Peyer's patch (tissue), 4 donors: ENCODE measurements at regions not wholly inside any gene's neighbourhood (a gene's known extent, or its start where the extent isn't known, plus 50 kb on each side); places are given as distances from the start of the nearest gene placed in this dataset.

Source experiments
- DNase-seq, 3 donors: peaks; one replicate each; pipeline ENCODE4 v3.0.0-alpha.2; 2017 to 2019
- H3K27ac ChIP-seq, 4 donors: fragments of 200-600 bp; sonication (generic); one replicate each; pipeline ENCODE4 v1.5.1; 2016 to 2019
- H3K27me3 ChIP-seq, 2 donors: fragments of 200-600 bp; sonication (generic); one replicate each; pipeline ENCODE4 v1.5.1; 2019
- H3K36me3 ChIP-seq, 3 donors: fragments of 200-600 bp; sonication (generic); one replicate each; pipeline ENCODE4 v1.5.1; 2016 to 2019
- H3K4me1 ChIP-seq, 4 donors: fragments of 200-600 bp; sonication (generic); one replicate each; pipeline ENCODE4 v1.5.1; 2016 to 2019
- H3K4me3 ChIP-seq, 4 donors: fragments of 200-600 bp; sonication (generic); 1 replicate in 3 of 4; 2 replicates in 1 of 4; pipeline ENCODE4 v1.5.1; 2016 to 2019; ENCODE audit warnings: mild to moderate bottlenecking in 1 of 4
- H3K9me3 ChIP-seq, 4 donors: fragments of 200-600 bp; sonication (generic); one replicate each; pipeline ENCODE4 v1.5.1; 2016 to 2019; ENCODE audit warnings: mild to moderate bottlenecking in 1 of 4
- CTCF ChIP-seq, 6 experiments: fragments of 450-650 bp in 4 of 6; fragments of 200-600 bp in 2 of 6; sonication (generic) in 1 of 6; IDR thresholded peaks; one replicate each; pipeline ENCODE4 v1.5.1; 2017 to 2019; ENCODE audit warnings: antibody characterized with exemption in 6 of 6, mild to moderate bottlenecking in 3 of 6, moderate library complexity in 1 of 6
- POLR2A ChIP-seq, 2 donors: fragments of 450-650 bp; IDR thresholded peaks; one replicate each; pipeline ENCODE4 v1.5.1; 2017; ENCODE audit warnings: antibody characterized with exemption in 2 of 2, mild to moderate bottlenecking in 2 of 2, moderate library complexity in 2 of 2

- H3K27ac ChIP-seq: peak overlapping the region in 1 of 4 donors; percentile 16
- H3K4me1 ChIP-seq: peaks cover 0 to 12% (median 2%) of the 10 kb centered on the region in 4 donors
- no peaks in the 10 kb centered on the region for H3K27me3 ChIP-seq
- H3K36me3 ChIP-seq: no peaks in the 10 kb centered on the region
- TF ChIP-seq CTCF (IDR thresholded peaks at IDR 0.05) (no peak), POLR2A (IDR thresholded peaks at IDR 0.05) (no peak)
- peak in 2 of 3 donors; percentile 60 to 70 for DNase-seq
- no peaks in the 10 kb centered on the region for H3K9me3 ChIP-seq
- H3K4me3 ChIP-seq: no peak overlapping the region
These were observed 126.3 kb downstream of the IRS1 start for GRCh38 chr2:226673314-226673723.

GRCh38 chr2:226671141-226671676 is 128.4 kb downstream of the IRS1 start:
- H3K27ac ChIP-seq: peak overlapping the region in 1 of 4 donors; percentile 79
- H3K4me1 ChIP-seq: no peaks in the 10 kb centered on the region
- DNase-seq: peak in 1 of 3 donors; percentile 71
- H3K27me3 ChIP-seq: no peaks in the 10 kb centered on the region
- H3K9me3 ChIP-seq: no peaks in the 10 kb centered on the region
- no peaks in the 10 kb centered on the region for H3K36me3 ChIP-seq
- TF ChIP-seq POLR2A (IDR thresholded peaks at IDR 0.05) (no peak), CTCF (IDR thresholded peaks at IDR 0.05) (peak in 1 of 6 experiments; percentile 1)
- H3K4me3 ChIP-seq: no peak overlapping the region

- DNase-seq: no peak
- H3K4me1 ChIP-seq: no peaks in the 10 kb centered on the region
- no peaks in the 10 kb centered on the region for H3K36me3 ChIP-seq
- H3K27me3 ChIP-seq: no peaks in the 10 kb centered on the region
- H3K4me3 ChIP-seq: no peak overlapping the region
- TF ChIP-seq CTCF (IDR thresholded peaks at IDR 0.05) (no peak), POLR2A (IDR thresholded peaks at IDR 0.05) (no peak)
- H3K27ac ChIP-seq: no peak overlapping the region
- no peaks in the 10 kb centered on the region for H3K9me3 ChIP-seq
These were observed 129.7 kb downstream of the IRS1 start for GRCh38 chr2:226669905-226670304.

GRCh38 chr2:226669249-226669648 is 130.4 kb downstream of the IRS1 start:
- Histone ChIP-seq H3K4me3 (no peak overlapping the region), H3K27me3 (no peaks in the 10 kb centered on the region), H3K9me3 (no peaks in the 10 kb centered on the region), H3K27ac (no peak overlapping the region), H3K4me1 (no peaks in the 10 kb centered on the region), H3K36me3 (no peaks in the 10 kb centered on the region)
- no peak for DNase-seq
- no peak for TF ChIP-seq CTCF (IDR thresholded peaks at IDR 0.05)
- no peak for TF ChIP-seq POLR2A (IDR thresholded peaks at IDR 0.05)

- no peaks in the 10 kb centered on the region for H3K4me1 ChIP-seq
- TF ChIP-seq CTCF (IDR thresholded peaks at IDR 0.05) (no peak), POLR2A (IDR thresholded peaks at IDR 0.05) (no peak)
- H3K9me3 ChIP-seq: no peaks in the 10 kb centered on the region
- DNase-seq: no peak
- H3K27ac ChIP-seq: no peak overlapping the region
- no peak overlapping the region for H3K4me3 ChIP-seq
- H3K36me3 ChIP-seq: no peaks in the 10 kb centered on the region
- H3K27me3 ChIP-seq: no peaks in the 10 kb centered on the region
These were observed 131.9 kb downstream of the IRS1 start for GRCh38 chr2:226667736-226668135.
